H1 (cell line): ENCODE measurements at regions not wholly inside any gene's neighbourhood (a gene's known extent, or its start where the extent isn't known, plus 50 kb on each side); places are given as distances from the start of the nearest gene placed in this dataset.

Experiments
- CTCF ChIP-seq, 3 experiments: IDR thresholded peaks; 1 replicate in 2 of 3; 2 replicates in 1 of 3; pipeline versions ENCODE4 v1.5.1 to v1.6.1; 2011; ENCODE audit warnings: low read length in 3 of 3, mild to moderate bottlenecking in 3 of 3, inconsistent platforms in 2 of 3, low read depth in 1 of 3, moderate library complexity in 1 of 3; ENCODE audit not compliant: insufficient read depth in 1 of 3; ENCODE audit errors: control extremely low read depth in 1 of 3
- EZH2 ChIP-seq: fragments of 200-600 bp; sonication (generic); IDR thresholded peaks from 2 replicates; pipeline ENCODE4 v1.7.1; 2012; ENCODE audit warnings: low read depth, mild to moderate bottlenecking, moderate library complexity, low read length, inconsistent platforms; ENCODE audit not compliant: severe bottlenecking
- FOSL1 ChIP-seq: IDR thresholded peaks from 2 replicates; pipeline ENCODE4 v1.6.1; 2011; ENCODE audit warnings: mild to moderate bottlenecking, low read depth, low read length, moderate library complexity; ENCODE audit not compliant: insufficient read depth
- NANOG ChIP-seq: IDR thresholded peaks from 2 replicates; pipeline ENCODE4 v1.6.1; 2011; ENCODE audit warnings: low read length, low read depth, mild to moderate bottlenecking, inconsistent platforms; ENCODE audit not compliant: insufficient read depth, poor library complexity, severe bottlenecking
- NRF1 ChIP-seq: IDR thresholded peaks from 2 replicates; pipeline ENCODE4 v1.6.1; 2011; ENCODE audit warnings: mild to moderate bottlenecking, low read depth, low read length, improper control_type of control experiment
- SP2 ChIP-seq: IDR thresholded peaks from 2 replicates; pipeline ENCODE4 v1.6.1; 2012; ENCODE audit warnings: mild to moderate bottlenecking, low read length, inconsistent platforms

- TF ChIP-seq NANOG (no peak), NRF1 (no peak), CTCF (IDR thresholded peaks at IDR 0.05; ENCODE audit: control extremely low read depth in 1 of 3, insufficient read depth in 1 of 3, low read depth in 1 of 3, low read length in 3 of 3) (no peak), EZH2 (no peak), SP2 (no peak), FOSL1 (no peak)
These were observed 694.4 kb upstream of the MARCKS start for GRCh38 chr6:113162739-113163138.
